Tongue (tissue), 1 donor: ENCODE measurements at regions not wholly inside any gene's neighbourhood (a gene's known extent, or its start where the extent isn't known, plus 50 kb on each side); places are given as distances from the start of the nearest gene placed in this dataset.

ENCODE experiments used
- DNase-seq: peaks from one replicate; pipeline ENCODE4 v3.0.0-alpha.2; 2015

- DNase-seq = no peak
Observed at GRCh38 chr16:47967374-47967773, 188.4 kb downstream of the ABCC12 start.

DNA sequence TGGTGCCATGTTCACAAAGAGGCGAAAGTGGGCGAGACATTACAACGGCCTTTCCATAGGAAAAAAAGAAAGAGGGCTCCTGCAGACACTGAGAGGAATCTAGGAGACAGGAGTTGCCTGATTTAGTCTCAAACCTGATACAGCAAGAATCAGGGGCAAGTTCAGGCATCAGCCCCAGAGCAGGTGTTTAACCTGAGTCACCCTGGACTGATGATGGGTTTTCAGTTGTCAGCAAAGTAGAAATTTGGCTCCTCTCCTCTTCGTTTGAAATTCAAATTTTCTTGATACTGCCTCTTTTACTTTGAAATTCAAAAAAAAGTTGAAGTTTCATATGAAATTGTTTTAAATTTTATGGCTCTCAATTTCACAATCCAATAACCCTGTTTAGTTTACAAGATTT, 189.5 kb downstream of the ABCC12 start:
- no peak for DNase-seq

- no peak for DNase-seq
Observed at GRCh38 chr16:47965439-47965838, 190.4 kb downstream of the ABCC12 start.

GRCh38 chr16:47958726-47959125, 197.1 kb downstream of the ABCC12 start:
- DNase-seq = no peak

GRCh38 chr16:47956916-47957315, 198.9 kb downstream of the ABCC12 start:
- DNase-seq = no peak

- DNase-seq = no peak
Observed at GRCh38 chr16:47949714-47950113, 206.1 kb downstream of the ABCC12 start.

DNA sequence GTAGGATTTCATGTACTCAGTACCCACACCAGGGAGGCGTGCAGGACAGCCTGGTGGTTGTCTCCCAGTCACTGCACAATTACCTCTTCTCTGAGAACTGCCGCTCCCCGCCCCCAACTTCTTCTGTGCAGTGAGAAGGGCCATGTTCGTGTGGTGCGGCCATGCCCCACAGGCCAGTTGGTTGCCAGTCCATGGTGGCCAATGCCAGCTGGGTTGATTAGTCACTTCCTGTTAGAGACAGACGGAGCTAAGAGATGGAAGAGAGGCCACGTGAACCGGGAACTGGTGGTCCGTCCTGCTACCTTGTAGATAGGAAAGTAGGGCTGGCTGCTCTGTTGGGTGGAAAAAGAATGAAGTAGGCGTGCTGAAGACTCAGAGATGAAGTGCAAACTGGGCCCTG, 206.5 kb downstream of the ABCC12 start:
- DNase-seq = no peak

- DNase-seq = no peak
Observed at GRCh38 chr16:47947723-47948122, 208.1 kb downstream of the ABCC12 start.

- DNase-seq = no peak
Observed at GRCh38 chr16:47946092-47946491, 209.7 kb downstream of the ABCC12 start.

- no peak for DNase-seq
Observed at GRCh38 chr16:47944589-47944988, 211.2 kb downstream of the ABCC12 start.

DNA sequence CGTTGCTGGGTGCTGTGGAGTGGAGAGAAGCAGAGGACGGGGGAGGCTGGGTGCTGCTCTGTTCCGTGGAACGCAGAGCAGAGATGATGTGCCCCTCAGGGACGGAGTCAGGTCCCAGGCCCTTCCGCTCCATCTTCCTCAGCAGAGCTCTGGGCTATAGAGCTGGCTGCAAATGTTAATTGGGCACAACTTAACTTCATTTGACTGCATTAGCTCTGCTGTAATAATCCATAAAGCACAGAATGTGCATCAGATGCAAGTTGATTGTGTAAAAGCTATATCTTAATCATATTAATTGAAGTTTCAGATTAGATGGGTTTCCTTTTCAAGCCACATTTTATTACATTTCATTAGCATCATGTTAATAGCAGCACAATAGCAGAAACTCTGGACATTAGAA, 212.6 kb downstream of the ABCC12 start:
- DNase-seq = no peak

DNA sequence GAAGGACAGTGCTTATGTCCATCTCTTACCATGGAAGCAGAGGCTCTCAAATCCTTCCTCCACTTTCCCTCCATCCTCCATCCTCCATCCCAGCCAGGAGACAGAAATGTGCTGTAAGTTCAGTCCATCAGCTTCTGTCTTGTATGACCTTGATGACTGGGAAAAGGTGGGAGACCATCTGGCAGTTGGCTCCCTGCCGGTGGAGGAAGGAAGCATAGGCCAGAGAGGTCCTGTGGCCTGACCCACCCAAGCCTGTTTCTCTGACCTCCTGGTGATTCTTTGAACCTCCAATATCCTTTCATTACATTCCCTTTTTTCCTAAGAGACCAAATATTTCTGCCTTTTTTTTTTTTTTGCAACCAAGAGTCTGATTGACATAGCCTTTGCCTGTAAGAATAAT, 215.3 kb downstream of the ABCC12 start:
- no peak for DNase-seq

- no peak for DNase-seq
Observed at GRCh38 chr16:47939680-47940079, 216.1 kb downstream of the ABCC12 start.

DNA sequence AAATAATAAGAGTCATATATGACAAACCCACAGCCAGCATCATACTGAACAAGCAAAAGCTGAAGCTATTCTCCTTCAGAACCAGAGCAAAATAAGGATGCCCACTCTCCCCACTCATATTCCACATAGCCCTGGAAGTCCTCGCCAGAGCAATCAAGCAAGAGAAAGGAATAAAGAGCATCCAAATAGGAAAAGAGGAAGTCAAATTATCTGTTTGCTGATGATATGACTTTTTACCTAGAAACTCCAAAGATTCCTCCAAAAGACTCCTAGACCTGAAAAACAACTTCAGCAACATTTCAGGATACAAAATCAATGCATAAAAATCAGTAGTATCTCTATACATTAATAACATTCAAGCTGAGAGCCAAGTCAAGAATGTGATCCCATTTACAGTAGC, 217.5 kb downstream of the ABCC12 start:
- DNase-seq = no peak

DNA sequence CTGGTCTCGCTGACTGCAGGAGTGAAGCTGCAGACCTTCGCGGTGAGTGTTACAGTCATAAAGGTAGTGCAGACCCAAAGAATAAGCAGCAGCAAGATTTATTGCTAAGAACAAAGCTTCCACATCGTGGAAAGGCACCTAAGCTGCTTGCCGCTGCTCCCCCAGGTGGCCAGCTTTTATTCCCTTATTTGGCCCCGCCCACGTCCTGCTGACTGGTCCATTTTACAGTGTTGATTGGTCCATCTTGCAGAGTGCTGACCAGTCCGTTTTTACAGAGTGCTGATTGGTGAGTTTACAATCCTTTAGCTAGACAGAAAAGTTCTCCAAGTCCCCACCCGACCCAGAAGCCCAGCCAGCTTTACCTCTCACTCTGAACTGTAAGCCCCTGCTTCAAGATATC, 227.8 kb downstream of the ABCC12 start:
- no peak for DNase-seq

DNA sequence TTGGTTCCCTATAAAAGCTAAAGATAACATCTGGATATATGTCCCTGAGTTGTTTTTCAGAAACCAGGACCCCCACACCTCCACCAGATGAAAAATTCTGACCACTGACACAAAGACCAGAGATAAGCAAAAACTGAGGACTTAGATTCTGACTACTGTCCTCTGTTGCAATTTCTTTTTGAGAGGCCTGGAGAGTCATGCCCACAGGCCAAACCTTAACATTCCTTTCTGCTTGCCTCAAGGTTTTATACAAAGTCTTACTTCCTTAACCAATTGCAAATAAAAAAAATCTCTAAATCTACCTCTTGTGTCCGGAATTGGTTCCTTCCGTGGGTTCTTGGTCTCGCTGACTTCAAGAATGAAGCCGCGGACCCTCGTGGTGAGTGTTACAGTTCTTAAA, 228.5 kb downstream of the ABCC12 start:
- DNase-seq = no peak

DNA sequence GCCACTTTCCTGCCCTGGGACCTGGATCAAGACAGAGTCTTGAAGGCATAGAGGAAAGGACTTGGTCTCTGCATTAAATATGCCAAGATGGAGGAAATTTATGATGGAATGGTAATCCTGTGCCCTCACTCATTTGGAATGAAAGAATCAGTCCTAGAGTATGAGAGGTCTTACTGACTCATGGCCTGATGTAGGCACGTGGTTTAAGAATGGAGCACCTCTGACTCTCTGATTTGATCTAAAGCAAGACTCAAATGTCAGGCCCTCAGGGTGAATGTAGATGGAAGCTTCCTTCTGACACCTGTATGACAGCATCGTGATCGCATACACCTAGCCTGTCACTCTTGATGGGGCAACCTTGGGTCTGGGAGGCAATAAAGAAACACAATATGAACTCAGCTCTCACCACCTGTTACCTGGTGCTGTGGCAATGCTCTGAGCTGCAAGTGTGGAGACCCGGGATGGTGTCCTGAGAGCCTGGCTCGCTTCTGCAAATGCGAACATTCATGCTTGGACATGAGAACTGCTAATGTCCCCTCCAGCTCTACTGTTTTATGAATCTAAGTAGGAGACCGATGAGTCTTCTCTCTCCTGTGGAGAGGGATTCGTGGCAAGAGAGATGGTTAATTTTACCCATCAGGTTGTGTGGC, 229.9 kb downstream of the ABCC12 start:
- DNase-seq = no peak

DNA sequence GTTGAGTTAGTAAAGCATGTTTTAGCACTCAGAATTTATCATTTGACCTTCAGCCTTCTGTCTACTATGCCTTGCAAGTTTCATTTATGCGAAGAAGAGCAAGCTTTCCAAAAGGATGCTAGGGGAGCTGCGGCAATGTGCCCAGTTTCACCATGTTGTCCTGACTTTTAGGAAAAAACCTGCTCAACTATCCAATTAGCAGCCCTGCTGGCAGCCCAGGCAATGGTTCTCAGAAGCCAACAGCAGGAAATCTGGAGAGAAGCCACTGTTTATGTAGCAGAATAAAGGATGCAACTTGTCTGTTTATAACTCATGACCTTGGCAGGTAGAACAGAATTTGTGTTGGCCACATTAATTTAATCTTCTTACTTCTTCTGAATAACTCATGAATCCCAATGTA, 230.8 kb downstream of the ABCC12 start:
- no peak for DNase-seq

DNA sequence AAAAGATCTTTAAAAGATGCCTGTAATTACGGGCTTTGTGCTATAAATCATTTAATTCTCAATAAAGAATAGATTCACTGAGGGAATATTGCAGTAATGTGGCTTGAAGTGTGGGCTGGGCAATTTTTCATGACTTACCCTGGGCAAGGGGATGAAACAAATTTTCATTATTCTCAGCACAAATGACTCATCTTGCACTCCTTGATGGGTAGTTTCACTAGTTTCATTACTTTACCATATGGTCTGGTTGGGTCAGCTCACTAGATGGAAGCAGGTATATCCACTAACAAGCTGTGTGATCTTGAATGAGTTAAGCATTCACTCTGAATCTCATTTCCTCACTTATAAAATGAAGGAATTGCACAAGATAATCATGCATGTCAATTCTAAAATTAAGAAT, 234.3 kb downstream of the ABCC12 start:
- DNase-seq = no peak

DNA sequence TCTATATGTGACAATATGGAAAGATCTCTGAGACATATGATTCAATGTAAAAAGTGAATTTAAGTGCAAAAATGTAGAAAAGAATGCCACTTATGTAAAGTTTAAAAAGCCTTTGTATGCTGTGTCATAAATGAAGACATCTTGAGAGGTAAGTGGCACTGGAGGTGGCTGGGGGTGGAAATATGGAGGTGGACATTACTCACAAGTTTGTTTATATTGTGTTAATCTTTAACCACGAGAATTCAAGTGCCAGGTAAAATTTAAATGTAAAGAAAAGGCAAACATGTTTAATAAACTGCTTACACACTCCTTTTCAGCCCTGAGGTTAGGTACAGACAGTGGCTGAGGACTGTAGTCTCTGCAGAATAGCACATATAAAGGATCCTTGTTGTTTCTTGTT, 235.1 kb downstream of the ABCC12 start:
- no peak for DNase-seq

GRCh38 chr16:47917118-47917517, 238.7 kb downstream of the ABCC12 start:
- DNase-seq = no peak

GRCh38 chr16:47916266-47916665, 239.5 kb downstream of the ABCC12 start:
- no peak for DNase-seq

DNA sequence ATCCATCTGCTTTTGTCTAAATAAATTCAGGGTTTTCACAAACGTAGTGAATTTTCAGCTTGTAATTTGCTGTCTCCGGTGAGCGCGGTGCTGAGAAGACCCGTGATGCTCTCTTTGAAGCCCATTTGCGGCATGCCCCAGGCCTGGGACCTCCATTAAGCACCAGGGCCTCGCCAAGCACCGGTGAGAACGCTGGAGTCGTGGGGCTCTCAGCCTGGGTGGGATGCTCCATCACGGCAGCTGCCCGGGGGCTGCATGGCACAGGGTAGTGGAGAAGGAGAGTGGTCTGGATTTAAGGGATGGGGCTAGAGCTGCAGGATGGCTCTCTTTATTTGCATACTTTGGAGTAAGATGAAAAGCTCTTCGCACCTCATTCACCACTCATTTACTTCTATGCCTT, 248.7 kb downstream of the ABCC12 start:
- no peak for DNase-seq

DNA sequence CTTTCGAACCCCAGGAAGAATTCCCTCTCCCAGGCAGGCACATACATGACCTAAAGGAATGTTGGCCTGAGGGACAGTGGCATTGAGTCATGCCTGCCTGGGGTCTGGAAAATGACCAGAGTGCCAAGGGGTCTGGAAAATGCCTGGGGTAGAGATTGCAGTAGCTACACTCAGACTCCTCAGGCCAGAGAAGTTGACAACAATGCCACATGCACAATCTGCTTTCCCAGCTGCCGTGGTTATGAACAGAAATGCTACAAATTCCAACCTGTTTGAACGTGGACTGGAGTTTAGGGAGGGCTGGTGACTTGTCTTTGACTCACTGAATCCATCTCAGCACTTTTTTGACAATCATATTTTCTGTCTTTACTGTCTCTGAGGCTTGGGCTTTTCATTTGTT, 250.0 kb downstream of the ABCC12 start:
- no peak for DNase-seq

- no peak for DNase-seq
Observed at GRCh38 chr16:47904691-47905090, 251.1 kb downstream of the ABCC12 start.
